Suprapubic skin (tissue), 4 donors: ENCODE measurements at regions not wholly inside any gene's neighbourhood (a gene's known extent, or its start where the extent isn't known, plus 50 kb on each side); places are given as distances from the start of the nearest gene placed in this dataset.

Experiments
- DNase-seq, 2 donors: peaks; one replicate each; pipeline ENCODE4 v3.0.0-alpha.2; 2019; ENCODE audit warnings: low spot score in 2 of 2
- H3K27ac ChIP-seq: fragments of 200-600 bp; sonication (generic); one replicate; pipeline ENCODE4 v1.5.1; 2019
- H3K27me3 ChIP-seq: fragments of 200-600 bp; sonication (generic); one replicate; pipeline ENCODE4 v1.5.1; 2019
- H3K36me3 ChIP-seq: fragments of 200-600 bp; sonication (generic); one replicate; pipeline ENCODE4 v1.5.1; 2019
- H3K4me1 ChIP-seq: fragments of 200-600 bp; sonication (generic); one replicate; pipeline ENCODE4 v1.5.1; 2019
- H3K4me3 ChIP-seq: fragments of 200-600 bp; sonication (generic); one replicate; pipeline ENCODE4 v1.5.1; 2019; ENCODE audit warnings: mild to moderate bottlenecking
- H3K9me3 ChIP-seq: fragments of 200-600 bp; sonication (generic); one replicate; pipeline ENCODE4 v1.5.1; 2019
- EP300 ChIP-seq: sonication (generic); formaldehyde crosslinking; IDR thresholded peaks from one replicate; pipeline ENCODE4 v1.6.1; 2017; ENCODE audit warnings: antibody characterized with exemption
- POLR2A ChIP-seq, 2 donors: fragments of 450-650 bp; IDR thresholded peaks; one replicate each; pipeline ENCODE4 v1.6.1; 2017; ENCODE audit warnings: antibody characterized with exemption in 2 of 2, mild to moderate bottlenecking in 2 of 2, moderate library complexity in 2 of 2
- POLR2AphosphoS5 ChIP-seq, 3 donors: sonication (generic); formaldehyde crosslinking; IDR thresholded peaks; one replicate each; pipeline ENCODE4 v1.6.1; 2017; ENCODE audit warnings: antibody characterized with exemption in 3 of 3
- WGBS: methylation state at CpG from one replicate; pipeline ENCODE4 v1.1.5; 2018; 5-methylcytosine and 5-hydroxymethylcytosine counted together
- TF ChIP-seq, protein P1 (sequence below), 2 donors: fragments of 200-600 bp in 1 of 2; fragments of 450-650 bp in 1 of 2; sonication (generic) in 1 of 2; IDR thresholded peaks; one replicate each; pipeline ENCODE4 v1.5.1; 2016 to 2019; ENCODE audit warnings: antibody characterized with exemption in 2 of 2, mild to moderate bottlenecking in 1 of 2, moderate library complexity in 1 of 2

DNA sequence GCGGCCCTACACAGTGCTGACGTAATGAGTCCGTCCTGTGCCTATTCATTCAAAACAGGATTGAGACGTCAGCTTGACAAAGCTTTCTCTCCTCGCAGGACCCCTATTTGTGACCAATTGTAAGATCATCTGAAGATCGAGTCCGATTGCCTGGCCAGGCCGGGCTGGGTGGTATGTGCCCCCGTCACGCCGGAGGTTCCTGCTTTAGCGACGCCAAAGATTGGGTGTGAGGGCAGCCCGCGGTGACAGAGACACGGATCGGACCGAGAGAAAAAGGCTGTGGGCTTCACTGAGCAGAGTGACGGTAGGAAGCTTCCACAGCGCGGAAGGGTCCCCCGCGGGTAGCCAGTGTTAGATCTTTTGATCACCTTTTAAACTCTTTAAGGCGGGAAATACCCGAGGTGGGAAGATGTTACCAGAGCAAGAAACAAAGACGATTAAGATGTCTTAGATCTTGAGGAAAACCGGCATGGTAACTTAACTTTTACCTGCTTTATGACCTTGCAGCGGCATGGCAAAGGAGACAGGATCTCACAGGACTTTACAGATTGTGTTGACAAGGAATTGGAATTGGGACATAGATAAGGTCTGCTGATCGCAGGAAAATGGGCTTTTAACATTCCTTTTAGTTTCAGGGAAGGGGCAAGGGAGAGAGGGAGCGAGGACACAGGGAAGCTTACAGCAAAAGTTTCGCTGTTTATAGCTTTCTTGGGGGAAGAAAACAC is 220.0 kb downstream of the METTL4 start:
- Histone ChIP-seq H3K9me3 (no peaks in the 10 kb centered on the region), H3K27me3 (no peaks in the 10 kb centered on the region), H3K4me3 (no peak overlapping the region), H3K4me1 (no peaks in the 10 kb centered on the region), H3K27ac (no peak overlapping the region), H3K36me3 (no peaks in the 10 kb centered on the region)
- no peak for DNase-seq
- TF ChIP-seq EP300, result no peak
- no peak for TF ChIP-seq POLR2A (IDR thresholded peaks at IDR 0.05)
- TF ChIP-seq POLR2AphosphoS5 (IDR thresholded peaks at IDR 0.05), result no peak
- TF ChIP-seq, protein P1, sequence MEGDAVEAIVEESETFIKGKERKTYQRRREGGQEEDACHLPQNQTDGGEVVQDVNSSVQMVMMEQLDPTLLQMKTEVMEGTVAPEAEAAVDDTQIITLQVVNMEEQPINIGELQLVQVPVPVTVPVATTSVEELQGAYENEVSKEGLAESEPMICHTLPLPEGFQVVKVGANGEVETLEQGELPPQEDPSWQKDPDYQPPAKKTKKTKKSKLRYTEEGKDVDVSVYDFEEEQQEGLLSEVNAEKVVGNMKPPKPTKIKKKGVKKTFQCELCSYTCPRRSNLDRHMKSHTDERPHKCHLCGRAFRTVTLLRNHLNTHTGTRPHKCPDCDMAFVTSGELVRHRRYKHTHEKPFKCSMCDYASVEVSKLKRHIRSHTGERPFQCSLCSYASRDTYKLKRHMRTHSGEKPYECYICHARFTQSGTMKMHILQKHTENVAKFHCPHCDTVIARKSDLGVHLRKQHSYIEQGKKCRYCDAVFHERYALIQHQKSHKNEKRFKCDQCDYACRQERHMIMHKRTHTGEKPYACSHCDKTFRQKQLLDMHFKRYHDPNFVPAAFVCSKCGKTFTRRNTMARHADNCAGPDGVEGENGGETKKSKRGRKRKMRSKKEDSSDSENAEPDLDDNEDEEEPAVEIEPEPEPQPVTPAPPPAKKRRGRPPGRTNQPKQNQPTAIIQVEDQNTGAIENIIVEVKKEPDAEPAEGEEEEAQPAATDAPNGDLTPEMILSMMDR (IDR thresholded peaks at IDR 0.05), result no peak
- 90% methylated on average over 31 of the region's 31 CpGs for WGBS

DNA sequence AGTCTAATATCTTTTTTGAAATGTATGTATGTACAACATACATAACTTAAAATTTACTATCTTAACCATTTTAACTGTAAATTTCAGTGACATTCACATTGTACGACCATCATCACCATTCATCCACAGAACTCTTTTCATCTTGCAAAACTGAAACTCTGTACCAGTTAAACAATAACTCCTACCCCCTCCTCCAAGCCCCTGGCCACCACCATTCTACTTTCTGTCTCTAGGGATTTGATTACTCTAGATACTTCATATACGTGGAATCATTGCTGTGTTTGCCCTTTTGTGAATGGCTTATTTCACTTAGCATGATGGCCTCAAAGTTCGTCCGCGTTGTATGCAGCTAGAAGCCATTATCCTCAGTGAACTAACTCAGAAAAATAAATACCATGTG is 217.0 kb downstream of the METTL4 start:
- WGBS, result 83% methylated on average over 5 of the region's 5 CpGs
- no peak for DNase-seq
- Histone ChIP-seq H3K4me1 (no peaks in the 10 kb centered on the region), H3K9me3 (no peaks in the 10 kb centered on the region), H3K4me3 (no peak overlapping the region), H3K27me3 (no peaks in the 10 kb centered on the region), H3K36me3 (no peaks in the 10 kb centered on the region), H3K27ac (no peak overlapping the region)
- TF ChIP-seq POLR2A (IDR thresholded peaks at IDR 0.05) (no peak), EP300 (no peak), POLR2AphosphoS5 (IDR thresholded peaks at IDR 0.05) (no peak)
- TF ChIP-seq, protein P1 (IDR thresholded peaks at IDR 0.05), result no peak

DNA sequence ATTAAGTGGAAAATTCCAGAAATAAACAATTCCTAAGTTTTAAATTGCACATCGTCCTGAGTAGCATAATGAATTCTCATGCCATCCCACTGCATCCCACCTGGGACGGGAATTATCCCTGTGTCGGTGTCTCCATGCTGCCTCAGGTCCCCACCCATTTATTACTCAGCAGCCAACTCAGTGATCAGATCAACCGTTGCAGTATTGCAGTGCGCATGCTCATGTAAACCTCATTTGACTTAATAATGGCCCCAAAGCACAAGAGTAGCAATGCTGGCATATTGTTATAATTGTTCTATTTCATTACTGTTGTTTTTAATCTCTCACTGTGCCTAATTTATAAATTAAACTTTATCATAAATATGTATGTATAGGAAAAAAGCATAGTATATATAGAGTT is 214.4 kb downstream of the METTL4 start:
- H3K27me3 ChIP-seq, result no peaks in the 10 kb centered on the region
- H3K4me1 ChIP-seq, result no peaks in the 10 kb centered on the region
- H3K27ac ChIP-seq, result no peak overlapping the region
- TF ChIP-seq POLR2AphosphoS5 (IDR thresholded peaks at IDR 0.05), result no peak
- no peak for TF ChIP-seq POLR2A (IDR thresholded peaks at IDR 0.05)
- TF ChIP-seq EP300, result no peak
- TF ChIP-seq, protein P1 (IDR thresholded peaks at IDR 0.05), result no peak
- WGBS, result 92% methylated on average over 5 of the region's 5 CpGs
- no peaks in the 10 kb centered on the region for H3K9me3 ChIP-seq
- no peak overlapping the region for H3K4me3 ChIP-seq
- H3K36me3 ChIP-seq, result no peaks in the 10 kb centered on the region
- no peak for DNase-seq

DNA sequence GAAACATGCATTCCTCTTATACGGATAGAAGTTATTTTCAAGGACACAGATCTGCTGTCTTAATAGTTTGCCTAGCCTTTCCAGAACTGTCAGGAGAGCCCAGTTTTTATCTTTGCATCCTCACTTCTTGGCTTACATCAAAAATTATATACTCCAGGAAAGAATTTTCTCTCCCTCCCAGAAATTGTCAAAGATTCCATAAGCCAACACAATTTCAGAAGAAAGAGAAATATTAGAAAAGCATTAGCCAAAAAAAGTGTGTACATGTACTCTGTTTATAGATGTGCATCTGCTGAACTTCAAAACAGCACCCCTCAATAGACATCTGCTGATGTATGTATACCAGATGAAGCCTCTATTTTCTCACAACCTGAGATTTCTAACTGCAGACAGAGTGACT is 210.4 kb downstream of the METTL4 start:
- H3K4me1 ChIP-seq, result no peaks in the 10 kb centered on the region
- no peaks in the 10 kb centered on the region for H3K27me3 ChIP-seq
- TF ChIP-seq, protein P1 (IDR thresholded peaks at IDR 0.05), result no peak
- TF ChIP-seq POLR2AphosphoS5 (IDR thresholded peaks at IDR 0.05) (no peak), EP300 (no peak), POLR2A (IDR thresholded peaks at IDR 0.05) (no peak)
- H3K9me3 ChIP-seq, result no peaks in the 10 kb centered on the region
- no peaks in the 10 kb centered on the region for H3K36me3 ChIP-seq
- H3K4me3 ChIP-seq, result no peak overlapping the region
- 38% methylated on average over 1 of the region's 1 CpG for WGBS
- no peak overlapping the region for H3K27ac ChIP-seq
- no peak for DNase-seq

DNA sequence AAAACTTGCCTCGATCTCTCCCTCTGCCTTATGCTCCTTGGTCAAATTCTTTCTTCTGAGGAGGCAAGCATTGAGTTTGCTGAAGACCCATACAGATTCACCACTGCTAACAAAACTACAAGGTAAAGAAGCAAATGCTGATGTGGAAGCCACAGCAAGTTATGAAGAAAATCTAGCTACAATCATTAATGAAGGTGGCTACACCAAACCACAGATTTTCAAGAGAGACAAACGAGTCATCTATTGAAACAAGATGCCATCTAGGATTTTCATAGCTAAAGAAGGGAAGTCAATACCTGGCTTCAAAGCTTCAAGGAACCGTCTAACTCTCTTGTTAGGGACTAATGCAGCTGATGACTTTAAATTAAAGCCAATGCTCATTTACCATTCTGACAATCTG is 203.2 kb downstream of the METTL4 start:
- 78% methylated on average over 3 of the region's 3 CpGs for WGBS
- H3K27me3 ChIP-seq, result no peaks in the 10 kb centered on the region
- H3K36me3 ChIP-seq, result no peaks in the 10 kb centered on the region

More for the DNA sequence above, 203.2 kb downstream of the METTL4 start:
- DNase-seq, result no peak
- no peaks in the 10 kb centered on the region for H3K4me1 ChIP-seq
- no peak overlapping the region for H3K27ac ChIP-seq
- no peaks in the 10 kb centered on the region for H3K9me3 ChIP-seq
- TF ChIP-seq POLR2AphosphoS5 (IDR thresholded peaks at IDR 0.05) (no peak), EP300 (no peak), POLR2A (IDR thresholded peaks at IDR 0.05) (no peak)
- TF ChIP-seq, protein P1 (IDR thresholded peaks at IDR 0.05), result no peak
- no peak overlapping the region for H3K4me3 ChIP-seq
